PC-3 (cell line): ENCODE measurements at regions not wholly inside any gene's neighbourhood (a gene's known extent, or its start where the extent isn't known, plus 50 kb on each side); places are given as distances from the start of the nearest gene placed in this dataset.

Experiments used
- CTCF ChIP-seq: fragments of 300-600 bp; sonication (generic); conservative IDR thresholded peaks from 2 replicates; pipeline ENCODE4 v1.5.1; 2017; ENCODE audit warnings: antibody characterized with exemption, low read depth, mild to moderate bottlenecking, low read length
- EZH2 ChIP-seq: fragments of 300-600 bp; sonication (generic); IDR thresholded peaks from one replicate; pipeline ENCODE4 v1.6.1; 2017; ENCODE audit warnings: antibody characterized with exemption, mild to moderate bottlenecking, low read length; ENCODE audit not compliant: unreplicated experiment

- TF ChIP-seq CTCF (no peak), EZH2 (no peak)
Observed at GRCh38 chr21:13937236-13937635, 273.5 kb downstream of the LIPI start.
